Trophoblast cell (in vitro differentiated cells and primary cell): ENCODE measurements at regions not wholly inside any gene's neighbourhood (a gene's known extent, or its start where the extent isn't known, plus 50 kb on each side); places are given as distances from the start of the nearest gene placed in this dataset.

Experiments used
- DNase-seq, 2 donors: peaks; one replicate each; pipeline ENCODE4 v3.0.0-alpha.2; 2016
- H2AFZ ChIP-seq: 2 replicates; pipeline ENCODE4 v1.6.1; 2013; ENCODE audit warnings: low read length, moderate library complexity, mild to moderate bottlenecking; ENCODE audit not compliant: insufficient read depth, poor library complexity
- H2AK5ac ChIP-seq: 2 replicates; pipeline ENCODE4 v1.6.1; 2013; ENCODE audit warnings: mild to moderate bottlenecking, low read length
- H2BK120ac ChIP-seq: 2 replicates; pipeline ENCODE4 v1.6.1; 2013; ENCODE audit warnings: low read length, mild to moderate bottlenecking, moderate library complexity; ENCODE audit not compliant: insufficient read depth, poor library complexity
- H2BK12ac ChIP-seq: 2 replicates; pipeline ENCODE4 v1.6.1; 2013; ENCODE audit warnings: mild to moderate bottlenecking, low read length, moderate library complexity
- H2BK5ac ChIP-seq: 2 replicates; pipeline ENCODE4 v1.6.1; 2013; ENCODE audit warnings: low read length, low read depth, moderate library complexity, mild to moderate bottlenecking; ENCODE audit not compliant: poor library complexity
- H3K14ac ChIP-seq: 2 replicates; pipeline ENCODE4 v1.6.1; 2013; ENCODE audit warnings: mild to moderate bottlenecking, low read length
- H3K18ac ChIP-seq: 2 replicates; pipeline ENCODE4 v1.6.1; 2013; ENCODE audit warnings: mild to moderate bottlenecking, low read length
- H3K23ac ChIP-seq: 2 replicates; pipeline ENCODE4 v1.6.1; 2013; ENCODE audit warnings: low read length
- H3K27ac ChIP-seq: 2 replicates; pipeline ENCODE4 v1.5.1; 2013; ENCODE audit warnings: low read depth, mild to moderate bottlenecking, inconsistent platforms, low read length, moderate library complexity
- H3K27me3 ChIP-seq: 2 replicates; pipeline ENCODE4 v1.6.1; 2013; ENCODE audit warnings: inconsistent platforms, mild to moderate bottlenecking, low read length, moderate library complexity; ENCODE audit not compliant: insufficient read depth
- H3K36me3 ChIP-seq, 2 experiments: 1 replicate in 1 of 2; 2 replicates in 1 of 2; pipeline ENCODE4 v1.6.1; 2013; ENCODE audit warnings: low read length in 2 of 2, mild to moderate bottlenecking in 2 of 2, moderate library complexity in 1 of 2; ENCODE audit not compliant: insufficient read depth in 2 of 2, control insufficient read depth in 1 of 2
- H3K4ac ChIP-seq: 2 replicates; pipeline ENCODE4 v1.6.1; 2013; ENCODE audit warnings: low read depth, mild to moderate bottlenecking, low read length, moderate library complexity
- H3K4me1 ChIP-seq, 2 experiments: 1 replicate in 1 of 2; 2 replicates in 1 of 2; pipeline ENCODE4 v1.6.1; 2013; ENCODE audit warnings: low read length in 2 of 2, mild to moderate bottlenecking in 2 of 2, moderate library complexity in 1 of 2; ENCODE audit not compliant: insufficient read depth in 2 of 2, control insufficient read depth in 1 of 2
- H3K4me2 ChIP-seq: 2 replicates; pipeline ENCODE4 v1.6.1; 2013; ENCODE audit warnings: inconsistent platforms, mild to moderate bottlenecking, low read length, moderate library complexity
- H3K4me3 ChIP-seq: 2 replicates; pipeline ENCODE4 v1.5.1; 2013; ENCODE audit warnings: mild to moderate bottlenecking, low read depth, low read length, inconsistent platforms
- H3K79me1 ChIP-seq: one replicate; pipeline ENCODE4 v1.6.1; 2013; ENCODE audit warnings: low read length
- H3K79me2 ChIP-seq: 2 replicates; pipeline ENCODE4 v1.6.1; 2013; ENCODE audit warnings: low read length, mild to moderate bottlenecking; ENCODE audit not compliant: control insufficient read depth, insufficient read depth, poor library complexity
- H3K9ac ChIP-seq: 2 replicates; pipeline ENCODE4 v1.6.1; 2013; ENCODE audit warnings: mild to moderate bottlenecking, low read length
- H3K9me3 ChIP-seq: 2 replicates; pipeline ENCODE4 v1.6.1; 2013; ENCODE audit warnings: low read depth, mild to moderate bottlenecking, control low read depth, inconsistent platforms, low read length; ENCODE audit not compliant: insufficient read depth
- H4K12ac ChIP-seq: 2 replicates; pipeline ENCODE4 v1.6.1; 2013; ENCODE audit warnings: low read depth, mild to moderate bottlenecking, low read length, moderate library complexity
- H4K8ac ChIP-seq: 2 replicates; pipeline ENCODE4 v1.6.1; 2013; ENCODE audit warnings: low read depth, mild to moderate bottlenecking, low read length, moderate library complexity
- H4K91ac ChIP-seq: one replicate; pipeline ENCODE4 v1.6.1; 2013; ENCODE audit warnings: low read depth, mild to moderate bottlenecking, low read length, moderate library complexity
- WGBS: extraction: QIAGEN DNeasy Blood & Tissue Kit; methylation state at CpG from one replicate; pipeline ENCODE4 v1.1.7; 2013; ENCODE audit warnings: missing lambda C conversion rate; ENCODE audit not compliant: insufficient read length, insufficient coverage; ENCODE audit errors: extremely low coverage; 5-methylcytosine and 5-hydroxymethylcytosine counted together

GRCh38 chr6:149194820-149195558, 122.5 kb upstream of the TAB2 start:
- Histone ChIP-seq H2AFZ (no peak overlapping the region), H2BK5ac (no peak overlapping the region), H4K12ac (no peak overlapping the region), H3K27ac (no peak overlapping the region), H3K9ac (no peak overlapping the region), H3K14ac (no peak overlapping the region), H2AK5ac (no peak overlapping the region), H2BK120ac (no peak overlapping the region), H3K9me3 (peaks cover 3% of the 10 kb centered on the region), H3K4ac (no peak overlapping the region), H3K36me3 (no peaks in the 10 kb centered on the region), H3K4me2 (no peak overlapping the region), H3K18ac (no peak overlapping the region), H3K27me3 (no peaks in the 10 kb centered on the region), H3K79me1 (peaks cover 3% of the 10 kb centered on the region), H4K91ac (no peak overlapping the region), H2BK12ac (no peak overlapping the region), H4K8ac (no peak overlapping the region), H3K23ac (no peak overlapping the region), H3K4me3 (no peak overlapping the region), H3K4me1 (no peaks in the 10 kb centered on the region), H3K79me2 (no peaks in the 10 kb centered on the region)
- DNase-seq, result no peak
- WGBS, result no CpG with 5 or more reads among the region's 8 CpGs

- Histone ChIP-seq H2AFZ (no peak overlapping the region), H2BK120ac (no peak overlapping the region)
Observed at GRCh38 chr6:149196091-149196490, 121.4 kb upstream of the TAB2 start.

GRCh38 chr6:149197482-149197881, 120.0 kb upstream of the TAB2 start:
- Histone ChIP-seq H3K27ac (no peak overlapping the region), H3K4me2 (no peak overlapping the region), H3K4me3 (no peak overlapping the region), H3K27me3 (no peaks in the 10 kb centered on the region), H3K79me1 (no peaks in the 10 kb centered on the region), H2BK120ac (no peak overlapping the region), H2BK5ac (no peak overlapping the region), H3K36me3 (no peaks in the 10 kb centered on the region), H4K12ac (no peak overlapping the region), H3K23ac (no peak overlapping the region), H3K9ac (no peak overlapping the region), H3K9me3 (peaks cover 3% of the 10 kb centered on the region), H2BK12ac (no peak overlapping the region), H3K4ac (no peak overlapping the region), H2AFZ (no peak overlapping the region), H3K14ac (no peak overlapping the region), H3K79me2 (no peaks in the 10 kb centered on the region), H3K4me1 (peaks cover 0 to 3% of the 10 kb centered on the region in 2 experiments), H2AK5ac (no peak overlapping the region), H3K18ac (no peak overlapping the region), H4K8ac (no peak overlapping the region), H4K91ac (no peak overlapping the region)
- no peak for DNase-seq

More at GRCh38 chr6:149196091-149196490, 121.4 kb upstream of the TAB2 start:
- H3K4me1 ChIP-seq, result peaks cover 0 to 2% of the 10 kb centered on the region in 2 experiments
- H3K79me1 ChIP-seq, result peaks cover 3% of the 10 kb centered on the region
- H2BK5ac ChIP-seq, result no peak overlapping the region
- H4K12ac ChIP-seq, result no peak overlapping the region
- DNase-seq, result no peak
- whole genome bisulfite sequencing, result no CpG with 5 or more reads among the region's 3 CpGs
- H3K27ac ChIP-seq, result no peak overlapping the region
- no peak overlapping the region for H4K91ac ChIP-seq
- no peak overlapping the region for H3K9ac ChIP-seq
- H3K4ac ChIP-seq, result no peak overlapping the region
- H3K79me2 ChIP-seq, result no peaks in the 10 kb centered on the region
- no peak overlapping the region for H3K18ac ChIP-seq
- H3K9me3 ChIP-seq, result peaks cover 3% of the 10 kb centered on the region
- no peak overlapping the region for H3K4me2 ChIP-seq
- no peak overlapping the region for H2AK5ac ChIP-seq
- no peak overlapping the region for H3K23ac ChIP-seq
- H3K36me3 ChIP-seq, result no peaks in the 10 kb centered on the region
- H3K27me3 ChIP-seq, result no peaks in the 10 kb centered on the region
- no peak overlapping the region for H2BK12ac ChIP-seq
- no peak overlapping the region for H3K4me3 ChIP-seq
- no peak overlapping the region for H3K14ac ChIP-seq
- H4K8ac ChIP-seq, result no peak overlapping the region

GRCh38 chr6:149198265-149198664, 119.2 kb upstream of the TAB2 start:
- no peaks in the 10 kb centered on the region for H3K27me3 ChIP-seq
- H2BK120ac ChIP-seq, result no peak overlapping the region
- peaks cover 3% of the 10 kb centered on the region for H3K9me3 ChIP-seq
- no CpG with 5 or more reads among the region's 3 CpGs for WGBS
- H3K4me3 ChIP-seq, result no peak overlapping the region
- H2AK5ac ChIP-seq, result no peak overlapping the region
- no peak overlapping the region for H4K91ac ChIP-seq
- H3K79me1 ChIP-seq, result no peaks in the 10 kb centered on the region
- H4K8ac ChIP-seq, result no peak overlapping the region
- H2AFZ ChIP-seq, result no peak overlapping the region
- no peaks in the 10 kb centered on the region for H3K79me2 ChIP-seq
- H3K23ac ChIP-seq, result no peak overlapping the region
- H3K14ac ChIP-seq, result no peak overlapping the region
- H3K27ac ChIP-seq, result no peak overlapping the region
- no peak overlapping the region for H4K12ac ChIP-seq
- no peaks in the 10 kb centered on the region for H3K36me3 ChIP-seq
- DNase-seq, result no peak
- H2BK12ac ChIP-seq, result no peak overlapping the region
- H3K4me1 ChIP-seq, result peaks cover 0 to 3% of the 10 kb centered on the region in 2 experiments
- no peak overlapping the region for H3K4me2 ChIP-seq
- no peak overlapping the region for H2BK5ac ChIP-seq
- no peak overlapping the region for H3K9ac ChIP-seq
- no peak overlapping the region for H3K18ac ChIP-seq
- no peak overlapping the region for H3K4ac ChIP-seq
